OCI-LY3 (cell line): ENCODE measurements at regions not wholly inside any gene's neighbourhood (a gene's known extent, or its start where the extent isn't known, plus 50 kb on each side); places are given as distances from the start of the nearest gene placed in this dataset.

Experiments used
- CTCF ChIP-seq: fragments of 200-600, 300-600 bp; sonication (generic); IDR thresholded peaks from 2 replicates; pipeline ENCODE4 v1.5.1; 2014; ENCODE audit warnings: antibody characterized with exemption, low read length, low read depth
- EZH2phosphoT487 ChIP-seq: fragments of 200-600 bp; shearing (Covaris generic); IDR thresholded peaks from 2 replicates; pipeline ENCODE4 v1.6.1; 2018; ENCODE audit warnings: antibody characterized with exemption, mixed run types, low read depth

GRCh38 chr14:98082833-98083232 is 1189.2 kb downstream of the BCL11B start:
- TF ChIP-seq CTCF, result no peak
- no peak for TF ChIP-seq EZH2phosphoT487
